Osteocyte (in vitro differentiated cells): ENCODE measurements at regions not wholly inside any gene's neighbourhood (a gene's known extent, or its start where the extent isn't known, plus 50 kb on each side); places are given as distances from the start of the nearest gene placed in this dataset.

Experiments
- DNase-seq: peaks from one replicate; pipeline ENCODE4 v3.0.0; 2021; ENCODE audit warnings: mixed read lengths; ENCODE audit not compliant: unreplicated experiment; ENCODE audit errors: extremely low spot score
- H3K27ac Mint-ChIP-seq: one replicate; pipeline ENCODE4 v1.8.0; 2021; ENCODE audit warnings: mild to moderate bottlenecking, mixed read lengths; ENCODE audit not compliant: unreplicated experiment
- H3K27me3 Mint-ChIP-seq: one replicate; pipeline ENCODE4 v1.8.0; 2021; ENCODE audit warnings: mixed read lengths; ENCODE audit not compliant: unreplicated experiment
- H3K36me3 Mint-ChIP-seq: one replicate; pipeline ENCODE4 v1.8.0; 2021; ENCODE audit warnings: mixed read lengths; ENCODE audit not compliant: unreplicated experiment
- H3K4me1 Mint-ChIP-seq: one replicate; pipeline ENCODE4 v1.8.0; 2021; ENCODE audit warnings: mixed read lengths; ENCODE audit not compliant: unreplicated experiment
- H3K4me3 Mint-ChIP-seq: one replicate; pipeline ENCODE4 v1.8.0; 2021; ENCODE audit warnings: mild to moderate bottlenecking, moderate library complexity, mixed read lengths; ENCODE audit not compliant: unreplicated experiment
- H3K9me3 Mint-ChIP-seq: one replicate; pipeline ENCODE4 v1.8.0; 2021; ENCODE audit warnings: mixed read lengths; ENCODE audit not compliant: unreplicated experiment
- TF ChIP-seq, protein P1 (sequence below): fragments of 200-600 bp; sonication (generic); IDR thresholded peaks from 2 replicates; pipeline ENCODE4 v1.5.0; 2021; ENCODE audit warnings: antibody characterized with exemption, mild to moderate bottlenecking, moderate library complexity

DNA sequence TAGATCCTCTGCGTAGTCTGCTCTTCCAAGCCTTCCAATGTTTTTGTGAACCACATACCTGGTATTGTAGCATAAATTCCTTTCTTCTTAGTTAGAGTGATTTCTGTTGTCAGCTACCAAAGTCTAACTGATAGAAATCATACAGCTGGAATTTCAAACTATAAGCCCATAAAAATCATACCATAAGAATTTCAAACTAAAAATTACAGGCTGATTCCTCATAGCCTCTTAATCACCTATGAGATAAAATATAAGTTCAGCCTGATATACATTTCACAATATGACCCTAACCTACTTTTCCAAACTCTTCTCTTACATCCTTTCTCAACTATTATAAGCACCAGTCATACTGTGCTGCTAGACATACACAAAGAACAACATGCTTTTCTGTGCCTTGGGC is 64.8 kb downstream of the PTHLH start:
- Mint-ChIP-seq H3K9me3 (peaks cover 4% of the 10 kb centered on the region), H3K36me3 (no peaks in the 10 kb centered on the region), H3K4me3 (no peak overlapping the region), H3K4me1 (no peaks in the 10 kb centered on the region), H3K27ac (no peak overlapping the region), H3K27me3 (peaks cover 6% of the 10 kb centered on the region)
- no peak for DNase-seq
- TF ChIP-seq, protein P1, sequence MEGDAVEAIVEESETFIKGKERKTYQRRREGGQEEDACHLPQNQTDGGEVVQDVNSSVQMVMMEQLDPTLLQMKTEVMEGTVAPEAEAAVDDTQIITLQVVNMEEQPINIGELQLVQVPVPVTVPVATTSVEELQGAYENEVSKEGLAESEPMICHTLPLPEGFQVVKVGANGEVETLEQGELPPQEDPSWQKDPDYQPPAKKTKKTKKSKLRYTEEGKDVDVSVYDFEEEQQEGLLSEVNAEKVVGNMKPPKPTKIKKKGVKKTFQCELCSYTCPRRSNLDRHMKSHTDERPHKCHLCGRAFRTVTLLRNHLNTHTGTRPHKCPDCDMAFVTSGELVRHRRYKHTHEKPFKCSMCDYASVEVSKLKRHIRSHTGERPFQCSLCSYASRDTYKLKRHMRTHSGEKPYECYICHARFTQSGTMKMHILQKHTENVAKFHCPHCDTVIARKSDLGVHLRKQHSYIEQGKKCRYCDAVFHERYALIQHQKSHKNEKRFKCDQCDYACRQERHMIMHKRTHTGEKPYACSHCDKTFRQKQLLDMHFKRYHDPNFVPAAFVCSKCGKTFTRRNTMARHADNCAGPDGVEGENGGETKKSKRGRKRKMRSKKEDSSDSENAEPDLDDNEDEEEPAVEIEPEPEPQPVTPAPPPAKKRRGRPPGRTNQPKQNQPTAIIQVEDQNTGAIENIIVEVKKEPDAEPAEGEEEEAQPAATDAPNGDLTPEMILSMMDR, result no peak

DNA sequence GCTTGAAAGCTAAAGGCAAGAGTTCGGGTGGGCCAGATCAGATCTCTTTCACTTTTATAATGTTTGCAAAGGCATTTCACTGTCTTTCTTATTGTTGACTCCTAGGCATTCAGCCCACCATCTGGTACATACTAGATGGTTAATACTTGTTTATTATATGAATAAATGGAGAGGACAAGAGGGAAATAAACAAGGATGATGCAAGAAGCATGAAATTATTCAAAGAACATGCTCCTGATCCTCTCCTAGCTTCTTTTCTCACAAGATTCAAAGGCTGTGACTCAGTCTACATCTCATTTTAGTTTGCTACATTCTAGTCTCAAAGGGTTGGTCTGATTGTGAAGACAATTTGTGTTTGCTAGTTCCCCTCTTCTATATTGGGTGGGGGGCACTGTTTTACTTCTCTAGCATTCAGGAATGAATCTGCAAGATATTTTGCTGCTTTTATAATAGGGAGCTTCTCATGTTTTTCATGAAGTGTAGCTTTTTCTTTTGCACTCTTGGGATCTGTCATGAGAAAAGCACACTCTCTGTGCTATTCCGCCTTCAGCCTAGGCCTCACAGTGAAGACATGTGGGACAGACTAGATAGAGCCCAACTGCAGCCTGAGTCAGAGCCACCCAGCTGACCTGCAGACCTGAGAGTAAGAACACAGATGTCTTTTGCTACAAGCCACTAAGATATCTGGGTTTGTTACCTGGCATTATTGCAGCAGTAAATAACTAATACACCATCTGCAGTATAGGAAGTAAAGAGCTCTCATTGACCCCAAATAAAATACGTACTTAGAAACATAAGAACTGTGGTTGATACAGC is 65.7 kb downstream of the PTHLH start:
- H3K27ac Mint-ChIP-seq, result no peak overlapping the region
- TF ChIP-seq, protein P1, result no peak
- peaks cover 6% of the 10 kb centered on the region for H3K27me3 Mint-ChIP-seq
- DNase-seq, result no peak
- peaks cover 4% of the 10 kb centered on the region for H3K9me3 Mint-ChIP-seq
- no peaks in the 10 kb centered on the region for H3K36me3 Mint-ChIP-seq
- no peaks in the 10 kb centered on the region for H3K4me1 Mint-ChIP-seq
- H3K4me3 Mint-ChIP-seq, result no peak overlapping the region

DNA sequence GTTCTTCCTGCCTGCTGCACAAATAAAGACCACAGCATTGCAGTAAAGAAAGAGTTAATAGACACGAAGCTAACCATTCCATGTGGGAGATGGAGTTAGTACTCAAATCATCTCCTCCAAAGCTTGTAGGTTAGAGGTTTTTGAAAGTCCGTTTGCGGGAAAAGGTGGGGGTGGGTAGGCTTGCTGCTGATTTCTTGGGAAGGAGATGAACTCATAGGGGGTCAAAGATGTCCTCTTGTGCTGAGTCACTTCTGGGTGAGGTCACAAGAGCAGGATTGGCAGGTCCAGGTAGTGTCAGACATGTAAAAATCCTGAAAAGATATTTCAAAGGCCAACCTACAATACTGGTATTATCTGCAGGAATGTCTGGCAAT is 66.4 kb downstream of the PTHLH start:
- no peaks in the 10 kb centered on the region for H3K4me1 Mint-ChIP-seq

DNA sequence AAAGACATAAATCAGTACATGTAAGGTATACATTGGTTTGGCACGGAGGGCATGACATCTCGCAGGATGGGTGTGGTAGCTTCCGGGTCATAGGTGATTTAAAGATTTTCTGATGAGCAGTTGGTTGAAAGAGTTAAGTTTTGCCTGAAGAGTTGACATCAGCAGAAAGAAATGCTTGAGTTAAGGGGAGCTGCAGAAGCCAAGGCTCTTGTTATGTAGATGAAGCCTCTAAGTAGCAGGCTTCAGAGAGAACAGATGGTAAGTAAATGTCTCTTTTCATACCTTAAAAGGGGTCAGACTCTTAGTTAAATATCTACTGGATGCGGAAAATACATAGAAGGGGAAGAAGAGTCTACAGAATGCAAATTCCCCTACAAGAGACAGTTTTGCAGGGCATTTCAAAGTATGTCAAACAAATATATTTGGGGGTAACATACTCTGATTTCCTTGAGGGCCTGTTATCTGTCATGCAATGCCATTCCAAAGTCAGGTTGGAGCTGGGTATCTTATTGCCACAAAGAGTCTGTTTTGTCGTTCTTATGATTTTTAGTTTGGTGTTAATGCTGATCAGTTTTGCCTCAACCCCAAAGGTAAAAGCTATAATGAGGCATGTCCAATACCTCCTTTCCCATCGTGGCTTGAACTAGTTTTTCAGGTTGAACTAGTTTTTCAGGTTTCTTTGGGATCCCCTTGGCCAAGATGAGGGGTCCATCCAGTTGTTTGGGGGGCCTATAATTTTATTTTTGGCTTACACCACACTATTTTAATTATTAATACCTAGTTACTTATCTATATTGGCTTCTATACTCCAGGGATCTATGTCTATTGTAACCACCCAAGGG is 67.0 kb downstream of the PTHLH start:
- no peak overlapping the region for H3K27ac Mint-ChIP-seq
- no peak overlapping the region for H3K4me3 Mint-ChIP-seq
- no peaks in the 10 kb centered on the region for H3K27me3 Mint-ChIP-seq
- H3K9me3 Mint-ChIP-seq, result peaks cover 4% of the 10 kb centered on the region
- no peak for DNase-seq
- no peaks in the 10 kb centered on the region for H3K4me1 Mint-ChIP-seq
- no peaks in the 10 kb centered on the region for H3K36me3 Mint-ChIP-seq
- TF ChIP-seq, protein P1, result no peak

More for the DNA sequence above, 66.4 kb downstream of the PTHLH start:
- H3K4me3 Mint-ChIP-seq, result no peak overlapping the region
- DNase-seq, result no peak
- TF ChIP-seq, protein P1, result no peak
- H3K27me3 Mint-ChIP-seq, result peaks cover under 1% of the 10 kb centered on the region
- H3K9me3 Mint-ChIP-seq, result peaks cover 4% of the 10 kb centered on the region
- H3K27ac Mint-ChIP-seq, result no peak overlapping the region
- H3K36me3 Mint-ChIP-seq, result no peaks in the 10 kb centered on the region

DNA sequence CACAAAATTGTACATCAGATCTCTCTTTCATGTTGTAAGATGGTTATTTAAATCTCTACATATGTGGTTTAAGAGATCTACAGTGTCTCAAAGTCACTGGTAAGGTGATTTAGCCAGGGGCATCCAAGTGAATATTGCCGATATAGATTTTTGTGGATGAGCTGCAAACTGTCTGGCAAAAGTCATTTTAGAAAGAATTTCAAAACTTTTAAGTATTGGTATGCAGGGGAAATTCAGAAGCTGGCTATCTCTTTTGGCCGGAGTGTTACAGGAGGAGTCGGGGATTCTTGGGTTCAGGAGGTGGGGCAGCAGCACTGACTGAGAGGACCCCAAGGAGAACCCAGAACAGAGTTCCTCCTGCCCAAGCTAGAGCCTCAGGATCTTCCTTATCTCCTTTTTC is 69.9 kb downstream of the PTHLH start:
- no peak overlapping the region for H3K27ac Mint-ChIP-seq
- H3K36me3 Mint-ChIP-seq, result no peaks in the 10 kb centered on the region
- no peaks in the 10 kb centered on the region for H3K27me3 Mint-ChIP-seq
- peaks cover 4% of the 10 kb centered on the region for H3K9me3 Mint-ChIP-seq
- TF ChIP-seq, protein P1, result no peak
- no peak overlapping the region for H3K4me3 Mint-ChIP-seq
- DNase-seq, result no peak
- peaks cover 8% of the 10 kb centered on the region for H3K4me1 Mint-ChIP-seq
